GM12878 (cell line): ENCODE measurements at regions not wholly inside any gene's neighbourhood (a gene's known extent, or its start where the extent isn't known, plus 50 kb on each side); places are given as distances from the start of the nearest gene placed in this dataset.

Source experiments
- ATAC-seq: fragments of 200-7000 bp; cut with Tn5 transposase; 3 replicates; pipeline ENCODE4 v1.9.1; 2020; ENCODE audit warnings: mild to moderate bottlenecking, moderate library complexity
- BruUV-seq: library from RNA; stranded (reverse); fragments of 400-500 nt; replicated peaks from 2 replicates; lab custom pipeline; 2021; lab: Mats Ljungman, UMichigan
- CTCF ChIA-PET: fragments of 300-600 bp; sonication (Branson Sonifier 250); formaldehyde crosslinking; extraction: SDS; loops from one replicate; lab custom pipeline; 2021; ENCODE audit warnings: inconsistent platforms; lab: Yijun Ruan, JAX
- POLR2A ChIA-PET: fragments of 350-600 bp; formaldehyde crosslinking; extraction: SDS; loops from one replicate; lab custom pipeline; 2021; ENCODE audit warnings: inconsistent platforms; lab: Charles Lee
- RAD21 ChIA-PET: fragments of 300-600 bp; sonication (Branson Sonifier 250); formaldehyde crosslinking; loops from one replicate; lab custom pipeline; 2023; ENCODE audit warnings: antibody characterized with exemption; ENCODE audit not compliant: unreplicated experiment; lab: Charles Lee
- SMC1A ChIA-PET: fragments of 300-600 bp; sonication (Branson Sonifier 250); formaldehyde crosslinking; loops from one replicate; lab custom pipeline; 2023; ENCODE audit not compliant: unreplicated experiment, uncharacterized antibody; lab: Charles Lee
- DNase-seq: peaks from one replicate; pipeline ENCODE4 v3.0.0-alpha.2; 2011; ENCODE audit warnings: low read depth, low spot score
- FAIRE-seq: peaks from 3 replicates; lab custom pipeline; 2011; peaks lifted over from hg19 to GRCh38; lab: Jason Lieb, UNC
- H2AFZ ChIP-seq: 2 replicates; pipeline ENCODE4 v1.6.0; 2011; ENCODE audit warnings: low read depth, low read length, control low read depth; ENCODE audit not compliant: control insufficient read depth
- H3K27ac ChIP-seq: 2 replicates; pipeline ENCODE4 v1.5.1; 2011; ENCODE audit warnings: control low read depth; ENCODE audit not compliant: control insufficient read depth, insufficient read depth
- H3K27me3 ChIP-seq, 2 experiments: replicated peaks in 1 of 2; 2 replicates each; pipeline versions ENCODE4 v1.6.0 to v1.6.1; 2011; ENCODE audit warnings: low read length in 1 of 2; ENCODE audit not compliant: control insufficient read depth in 2 of 2, insufficient read depth in 2 of 2
- H3K36me3 ChIP-seq, 2 experiments: 2 replicates each; pipeline ENCODE4 v1.5.1; 2011; ENCODE audit warnings: low read length in 1 of 2; ENCODE audit not compliant: control insufficient read depth in 2 of 2, insufficient read depth in 2 of 2
- H3K4me1 ChIP-seq: 2 replicates; pipeline ENCODE4 v1.6.1; 2011; ENCODE audit warnings: mild to moderate bottlenecking, low read length, moderate library complexity, mixed read lengths; ENCODE audit not compliant: control insufficient read depth, insufficient read depth
- H3K4me2 ChIP-seq: 2 replicates; pipeline ENCODE4 v1.6.0; 2011; ENCODE audit warnings: control low read depth; ENCODE audit not compliant: control insufficient read depth, insufficient read depth
- H3K4me3 ChIP-seq: fragments of 200-600 bp; sonication (generic); 2 replicates; pipeline ENCODE4 v1.5.1; 2016
- H3K79me2 ChIP-seq: 2 replicates; pipeline ENCODE4 v1.6.0; 2011; ENCODE audit warnings: low read length; ENCODE audit not compliant: control insufficient read depth, insufficient read depth
- H3K9ac ChIP-seq: 2 replicates; pipeline ENCODE4 v1.8.0; 2011; ENCODE audit warnings: low read length, control low read depth, mixed read lengths; ENCODE audit not compliant: control insufficient read depth, insufficient read depth
- H3K9me3 ChIP-seq: replicated peaks from 3 replicates; pipeline ENCODE4 v1.5.1; 2011; ENCODE audit warnings: mild to moderate bottlenecking, low read length; ENCODE audit not compliant: control insufficient read depth, insufficient read depth
- H4K20me1 ChIP-seq: 2 replicates; pipeline ENCODE4 v1.6.0; 2011; ENCODE audit not compliant: control insufficient read depth, insufficient read depth
- BCL11A ChIP-seq: IDR thresholded peaks from 2 replicates; pipeline ENCODE4 v1.6.1; 2011; ENCODE audit warnings: low read depth, low read length
- CHD4 ChIP-seq: fragments of 200-600 bp; sonication (generic); IDR thresholded peaks from 2 replicates; pipeline ENCODE4 v1.6.1; 2016; ENCODE audit warnings: mild to moderate bottlenecking
- ESRRA ChIP-seq: IDR thresholded peaks from 2 replicates; pipeline ENCODE4 v1.6.1; 2012; ENCODE audit warnings: mild to moderate bottlenecking, low read length, improper control_type of control experiment
- KLF5 ChIP-seq: fragments of 450-650 bp; IDR thresholded peaks from 2 replicates; pipeline ENCODE4 v1.6.1; 2014; ENCODE audit warnings: mild to moderate bottlenecking; ENCODE audit not compliant: partially characterized antibody
- MTA2 ChIP-seq: fragments of 450-650 bp; IDR thresholded peaks from 2 replicates; pipeline ENCODE4 v1.6.1; 2016; ENCODE audit warnings: low read depth, mild to moderate bottlenecking, moderate library complexity
- MTA3 ChIP-seq: IDR thresholded peaks from 2 replicates; pipeline ENCODE4 v1.6.1; 2012; ENCODE audit warnings: low read length, inconsistent platforms, borderline replicate concordance
- NFXL1 ChIP-seq: fragments of 450-650 bp; IDR thresholded peaks from 2 replicates; pipeline ENCODE4 v1.6.1; 2017; ENCODE audit warnings: antibody characterized with exemption, mild to moderate bottlenecking, borderline replicate concordance
- PAX8 ChIP-seq: fragments of 450-650 bp; IDR thresholded peaks from 2 replicates; pipeline ENCODE4 v1.6.1; 2017; ENCODE audit warnings: mild to moderate bottlenecking, moderate library complexity
- RAD51 ChIP-seq: fragments of 450-650 bp; IDR thresholded peaks from 2 replicates; pipeline ENCODE4 v1.6.1; 2016; ENCODE audit warnings: moderate library complexity, mild to moderate bottlenecking, inconsistent platforms
- SREBF1 ChIP-seq: IDR thresholded peaks from 2 replicates; pipeline ENCODE4 v1.6.1; 2012; ENCODE audit warnings: mild to moderate bottlenecking, low read length
- ZNF274 ChIP-seq: IDR thresholded peaks from one replicate; pipeline ENCODE4 v1.8.0; 2011; ENCODE audit not compliant: insufficient read length, insufficient read depth
- ZNF592 ChIP-seq: fragments of 450-650 bp; IDR thresholded peaks from 2 replicates; pipeline ENCODE4 v1.6.1; 2017; ENCODE audit warnings: mild to moderate bottlenecking, moderate library complexity
- WGBS: methylation state at CpG from one replicate; pipeline ENCODE4 v1.1.6; 2016; ENCODE audit warnings: low lambda C conversion rate; ENCODE audit not compliant: insufficient replicate concordance, insufficient coverage; ENCODE audit errors: missing lambda C conversion rate; 5-methylcytosine and 5-hydroxymethylcytosine counted together
- in situ Hi-C: fragments of 300-500 bp; cut with MboI; formaldehyde crosslinking; loops from 9 replicates; pipeline ENCODE4 v1.14.3; 2018; ENCODE audit warnings: mixed read lengths
- intact Hi-C: fragments of 100-400 bp; cut with micrococcal nuclease; formaldehyde crosslinking; loops from one replicate; pipeline ENCODE4 v1.14.2; 2022; ENCODE audit not compliant: unreplicated experiment
- TF ChIP-seq, protein P1 (sequence below): IDR thresholded peaks from 2 replicates; pipeline ENCODE4 v1.6.1; 2012; ENCODE audit warnings: improper control_type of control experiment, low read depth, low read length; ENCODE audit not compliant: insufficient replicate concordance
- TF ChIP-seq, protein P2 (sequence below): IDR thresholded peaks from 2 replicates; pipeline ENCODE4 v1.6.1; 2011; ENCODE audit warnings: mild to moderate bottlenecking, low read depth, low read length, moderate library complexity; ENCODE audit not compliant: insufficient replicate concordance

- TF ChIP-seq, protein P1, sequence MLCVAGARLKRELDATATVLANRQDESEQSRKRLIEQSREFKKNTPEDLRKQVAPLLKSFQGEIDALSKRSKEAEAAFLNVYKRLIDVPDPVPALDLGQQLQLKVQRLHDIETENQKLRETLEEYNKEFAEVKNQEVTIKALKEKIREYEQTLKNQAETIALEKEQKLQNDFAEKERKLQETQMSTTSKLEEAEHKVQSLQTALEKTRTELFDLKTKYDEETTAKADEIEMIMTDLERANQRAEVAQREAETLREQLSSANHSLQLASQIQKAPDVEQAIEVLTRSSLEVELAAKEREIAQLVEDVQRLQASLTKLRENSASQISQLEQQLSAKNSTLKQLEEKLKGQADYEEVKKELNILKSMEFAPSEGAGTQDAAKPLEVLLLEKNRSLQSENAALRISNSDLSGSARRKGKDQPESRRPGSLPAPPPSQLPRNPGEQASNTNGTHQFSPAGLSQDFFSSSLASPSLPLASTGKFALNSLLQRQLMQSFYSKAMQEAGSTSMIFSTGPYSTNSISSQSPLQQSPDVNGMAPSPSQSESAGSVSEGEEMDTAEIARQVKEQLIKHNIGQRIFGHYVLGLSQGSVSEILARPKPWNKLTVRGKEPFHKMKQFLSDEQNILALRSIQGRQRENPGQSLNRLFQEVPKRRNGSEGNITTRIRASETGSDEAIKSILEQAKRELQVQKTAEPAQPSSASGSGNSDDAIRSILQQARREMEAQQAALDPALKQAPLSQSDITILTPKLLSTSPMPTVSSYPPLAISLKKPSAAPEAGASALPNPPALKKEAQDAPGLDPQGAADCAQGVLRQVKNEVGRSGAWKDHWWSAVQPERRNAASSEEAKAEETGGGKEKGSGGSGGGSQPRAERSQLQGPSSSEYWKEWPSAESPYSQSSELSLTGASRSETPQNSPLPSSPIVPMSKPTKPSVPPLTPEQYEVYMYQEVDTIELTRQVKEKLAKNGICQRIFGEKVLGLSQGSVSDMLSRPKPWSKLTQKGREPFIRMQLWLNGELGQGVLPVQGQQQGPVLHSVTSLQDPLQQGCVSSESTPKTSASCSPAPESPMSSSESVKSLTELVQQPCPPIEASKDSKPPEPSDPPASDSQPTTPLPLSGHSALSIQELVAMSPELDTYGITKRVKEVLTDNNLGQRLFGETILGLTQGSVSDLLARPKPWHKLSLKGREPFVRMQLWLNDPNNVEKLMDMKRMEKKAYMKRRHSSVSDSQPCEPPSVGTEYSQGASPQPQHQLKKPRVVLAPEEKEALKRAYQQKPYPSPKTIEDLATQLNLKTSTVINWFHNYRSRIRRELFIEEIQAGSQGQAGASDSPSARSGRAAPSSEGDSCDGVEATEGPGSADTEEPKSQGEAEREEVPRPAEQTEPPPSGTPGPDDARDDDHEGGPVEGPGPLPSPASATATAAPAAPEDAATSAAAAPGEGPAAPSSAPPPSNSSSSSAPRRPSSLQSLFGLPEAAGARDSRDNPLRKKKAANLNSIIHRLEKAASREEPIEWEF: no peak
- TF ChIP-seq NFXL1: no peak
- TF ChIP-seq, all 136 proteins: peak for 0
These were observed 203.1 kb downstream of the LARP7 start (continued) for GRCh38 chr4:112840061-112840460.

DNA sequence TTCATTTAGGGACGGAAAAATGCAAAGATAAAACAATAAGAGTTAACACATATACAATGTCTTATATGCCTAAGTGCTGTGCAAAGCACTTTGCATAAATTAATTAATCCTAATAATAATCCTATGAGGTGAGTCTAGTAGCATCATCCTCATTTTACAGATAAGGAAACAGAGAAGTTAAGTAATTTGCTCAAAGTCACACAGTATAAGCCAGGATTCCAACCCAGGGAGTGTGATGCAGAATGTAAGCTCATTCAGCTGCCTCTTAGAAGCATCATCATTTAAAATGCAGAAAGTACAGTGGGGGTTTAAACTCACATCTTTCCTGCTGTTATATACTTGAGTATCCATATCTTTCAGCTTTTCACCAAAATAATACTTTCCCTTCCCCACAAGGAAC is 203.7 kb downstream of the LARP7 start:
- in situ Hi-C loops: no loop called here
- no peaks in the 10 kb centered on the region for H3K4me1 ChIP-seq
- no TSS peak for BruUV-seq
- no peaks in the 10 kb centered on the region for H3K36me3 ChIP-seq
- FAIRE-seq: no peak
- no peaks in the 10 kb centered on the region for H3K79me2 ChIP-seq
- ATAC-seq: no peak
- H3K27ac ChIP-seq: no peak overlapping the region
- H4K20me1 ChIP-seq: no peaks in the 10 kb centered on the region
- ChIA-PET SMC1A (interaction anchor here (1.0 to 1.4 kb wide), 5 partner anchors 9 to 102 kb away, joined by 3 to 4 read pairs (median 3); no protein-coding TSS in a partner anchor), RAD21 (interaction anchor here (1.2 kb wide), 1 partner anchor 27 kb away, joined by 4 read pairs; no protein-coding TSS in a partner anchor), POLR2A (no interaction called here), CTCF (interaction anchor here (0.8 to 2.3 kb wide), 5 partner anchors 10 to 111 kb away, joined by 3 to 7 read pairs (median 3); no protein-coding TSS in a partner anchor)
- intact Hi-C loops: no loop called here
- H3K9me3 ChIP-seq: peaks cover 6% of the 10 kb centered on the region; the same call in 1 of the 3 replicates
- H3K9ac ChIP-seq: no peak overlapping the region
- no peak for DNase-seq
- no peaks in the 10 kb centered on the region for H3K27me3 ChIP-seq
- H3K4me2 ChIP-seq: no peak overlapping the region
- 29% methylated on average over 1 of the region's 1 CpG for WGBS
- no peak overlapping the region for H2AFZ ChIP-seq
- no peak overlapping the region for H3K4me3 ChIP-seq
- no peak for TF ChIP-seq ZNF274
- TF ChIP-seq KLF5: no peak
- no peak for TF ChIP-seq RAD51
- no peak for TF ChIP-seq ESRRA
- TF ChIP-seq CHD4: no peak
- TF ChIP-seq MTA3: no peak
- TF ChIP-seq BCL11A: no peak
- no peak for TF ChIP-seq ZNF592
- no peak for TF ChIP-seq SREBF1
- no peak for TF ChIP-seq PAX8
- TF ChIP-seq, protein P2, sequence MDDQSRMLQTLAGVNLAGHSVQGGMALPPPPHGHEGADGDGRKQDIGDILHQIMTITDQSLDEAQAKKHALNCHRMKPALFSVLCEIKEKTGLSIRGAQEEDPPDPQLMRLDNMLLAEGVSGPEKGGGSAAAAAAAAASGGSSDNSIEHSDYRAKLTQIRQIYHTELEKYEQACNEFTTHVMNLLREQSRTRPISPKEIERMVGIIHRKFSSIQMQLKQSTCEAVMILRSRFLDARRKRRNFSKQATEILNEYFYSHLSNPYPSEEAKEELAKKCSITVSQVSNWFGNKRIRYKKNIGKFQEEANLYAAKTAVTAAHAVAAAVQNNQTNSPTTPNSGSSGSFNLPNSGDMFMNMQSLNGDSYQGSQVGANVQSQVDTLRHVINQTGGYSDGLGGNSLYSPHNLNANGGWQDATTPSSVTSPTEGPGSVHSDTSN: no peak
- no peak for TF ChIP-seq MTA2
